ENCODE measurements at regions not wholly inside any gene's neighbourhood (a gene's known extent, or its start where the extent isn't known, plus 50 kb on each side); places are given as distances from the start of the nearest gene placed in this dataset.

DNA sequence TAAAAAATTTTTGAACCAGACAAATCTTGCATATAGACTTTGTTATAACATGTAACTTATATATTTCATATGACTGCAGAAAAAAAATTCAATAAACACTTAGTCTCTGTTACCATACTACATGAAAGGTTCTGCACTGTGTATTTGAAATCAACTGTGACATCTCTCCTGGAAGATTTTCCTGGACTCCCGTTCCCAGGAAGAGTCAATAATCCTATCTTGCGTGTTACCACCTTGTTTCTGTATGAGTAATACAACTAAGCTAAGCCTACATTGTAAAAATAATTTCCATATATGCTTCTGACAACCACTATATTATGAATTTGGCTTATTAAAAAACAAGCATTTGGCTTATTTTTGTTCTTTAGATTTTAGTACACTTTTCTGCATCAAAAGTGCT, 665.6 kb upstream of the SOX9 start:
- intact Hi-C loops (cut with micrococcal nuclease) (no loop called here), dilution Hi-C loops (cut with MboI; ENCODE audit: extremely low pct_ligation_motif_present, low sequenced_read_pairs) (no loop called here)
- Histone ChIP-seq H3K36me3 (ENCODE audit: control insufficient read depth in 2 of 2, extremely low read depth in 1 of 2, insufficient read depth in 2 of 2, low read length in 2 of 2) (no peaks in the 10 kb centered on the region), H2AFZ (ENCODE audit: low read depth, low read length) (no peak overlapping the region), H3K27ac (ENCODE audit: insufficient read depth, low read depth, low read length) (no peak overlapping the region), H3K9me3 (replicated peaks; ENCODE audit: control insufficient read depth, insufficient read depth, low read length) (peaks cover 2% of the 10 kb centered on the region), H3K79me2 (ENCODE audit: control insufficient read depth, insufficient read depth, low read length) (no peaks in the 10 kb centered on the region), H3K9me1 (replicated peaks; ENCODE audit: control insufficient read depth, extremely low read depth, insufficient read depth, low read length) (no peaks in the 10 kb centered on the region), H3K4me1 (ENCODE audit: control insufficient read depth, extremely low read depth, insufficient read depth, low read length) (no peaks in the 10 kb centered on the region), H3K4me3 (replicated peaks in 1 of 3; ENCODE audit: insufficient read depth in 1 of 3, low read depth in 1 of 3, low read length in 3 of 3) (no peak overlapping the region), H3K9ac (replicated peaks; ENCODE audit: extremely low read depth, insufficient read depth, low read length) (no peak overlapping the region), H3K4me2 (ENCODE audit: insufficient read depth, low read length) (no peak overlapping the region), H4K20me1 (replicated peaks; ENCODE audit: control insufficient read depth, extremely low read depth, insufficient read depth, low read length) (no peaks in the 10 kb centered on the region), H3K27me3 (ENCODE audit: control insufficient read depth in 2 of 2, insufficient read depth in 2 of 2, low read length in 2 of 2) (no peaks in the 10 kb centered on the region)
- DNase-seq (ENCODE audit: low read depth, low spot score): no peak
- BruUV-seq (replicated peaks): no TSS peak
- POLR2A ChIA-PET: no interaction called here
- CTCF ChIA-PET: no interaction called here
- TF ChIP-seq FOS (IDR thresholded peaks at IDR 0.05; ENCODE audit: borderline replicate concordance, insufficient read depth, low read length) (no peak), MYC (IDR thresholded peaks at IDR 0.05; ENCODE audit: low read depth, low read length) (no peak), JUN (IDR thresholded peaks at IDR 0.05; ENCODE audit: borderline replicate concordance, insufficient read depth, insufficient read length, low read depth) (no peak), GATA2 (IDR thresholded peaks at IDR 0.05; ENCODE audit: insufficient read depth, insufficient read length, low read depth, low read length) (no peak), EZH2 (IDR thresholded peaks at IDR 0.05; ENCODE audit: borderline replicate concordance, low read depth, low read length, severe bottlenecking) (no peak), POLR2AphosphoS5 (IDR thresholded peaks at IDR 0.05; ENCODE audit: insufficient read depth, low read depth, low read length) (no peak), MAX (IDR thresholded peaks at IDR 0.05; ENCODE audit: insufficient read depth, insufficient read length) (no peak), POLR2A (IDR thresholded peaks at IDR 0.05; ENCODE audit: low read depth, low read length) (no peak)
- TF ChIP-seq, protein P1, sequence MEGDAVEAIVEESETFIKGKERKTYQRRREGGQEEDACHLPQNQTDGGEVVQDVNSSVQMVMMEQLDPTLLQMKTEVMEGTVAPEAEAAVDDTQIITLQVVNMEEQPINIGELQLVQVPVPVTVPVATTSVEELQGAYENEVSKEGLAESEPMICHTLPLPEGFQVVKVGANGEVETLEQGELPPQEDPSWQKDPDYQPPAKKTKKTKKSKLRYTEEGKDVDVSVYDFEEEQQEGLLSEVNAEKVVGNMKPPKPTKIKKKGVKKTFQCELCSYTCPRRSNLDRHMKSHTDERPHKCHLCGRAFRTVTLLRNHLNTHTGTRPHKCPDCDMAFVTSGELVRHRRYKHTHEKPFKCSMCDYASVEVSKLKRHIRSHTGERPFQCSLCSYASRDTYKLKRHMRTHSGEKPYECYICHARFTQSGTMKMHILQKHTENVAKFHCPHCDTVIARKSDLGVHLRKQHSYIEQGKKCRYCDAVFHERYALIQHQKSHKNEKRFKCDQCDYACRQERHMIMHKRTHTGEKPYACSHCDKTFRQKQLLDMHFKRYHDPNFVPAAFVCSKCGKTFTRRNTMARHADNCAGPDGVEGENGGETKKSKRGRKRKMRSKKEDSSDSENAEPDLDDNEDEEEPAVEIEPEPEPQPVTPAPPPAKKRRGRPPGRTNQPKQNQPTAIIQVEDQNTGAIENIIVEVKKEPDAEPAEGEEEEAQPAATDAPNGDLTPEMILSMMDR (IDR thresholded peaks at IDR 0.05; ENCODE audit: extremely low read depth in 1 of 2, insufficient read depth in 1 of 2, low read depth in 1 of 2, low read length in 2 of 2): no peak
- no peak for FAIRE-seq

Measured in endothelial cell of umbilical vein (primary cell).